ENCODE measurements at regions not wholly inside any gene's neighbourhood (a gene's known extent, or its start where the extent isn't known, plus 50 kb on each side); places are given as distances from the start of the nearest gene placed in this dataset.

- no peak for DNase-seq (ENCODE audit: low spot score)
Observed at GRCh38 chr5:145246379-145246778, 588.8 kb downstream of the PRELID2 start.

GRCh38 chr5:145245354-145245753 is 589.8 kb downstream of the PRELID2 start:
- DNase-seq (ENCODE audit: low spot score) = no peak

GRCh38 chr5:145244788-145245187 is 590.4 kb downstream of the PRELID2 start:
- DNase-seq (ENCODE audit: low spot score) = no peak

- DNase-seq (ENCODE audit: low spot score) = no peak
Observed at GRCh38 chr5:145244251-145244650, 590.9 kb downstream of the PRELID2 start.

DNA sequence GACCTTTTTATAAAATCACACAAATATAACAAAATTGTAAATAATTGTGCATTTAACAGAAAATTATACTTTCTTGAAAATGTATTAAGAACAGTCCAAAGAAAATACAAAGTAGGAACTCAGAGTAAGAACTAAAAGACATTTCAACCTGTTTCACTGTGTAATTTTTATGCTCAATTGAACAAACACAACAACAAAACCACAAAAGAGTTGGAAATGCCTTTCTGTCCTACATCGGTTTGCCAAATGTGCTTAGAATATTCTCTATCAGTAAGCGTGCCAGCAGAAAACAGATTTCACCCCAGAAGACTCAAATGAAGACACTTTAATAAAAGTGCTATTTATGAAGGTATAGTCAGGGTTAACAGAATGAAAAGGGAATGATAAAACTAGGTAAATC is 592.1 kb downstream of the PRELID2 start:
- DNase-seq (ENCODE audit: low spot score) = no peak

- no peak for DNase-seq (ENCODE audit: low spot score)
Observed at GRCh38 chr5:145242551-145242950, 592.6 kb downstream of the PRELID2 start.

GRCh38 chr5:145237843-145238242 is 597.3 kb downstream of the PRELID2 start:
- DNase-seq (ENCODE audit: low spot score) = no peak

DNA sequence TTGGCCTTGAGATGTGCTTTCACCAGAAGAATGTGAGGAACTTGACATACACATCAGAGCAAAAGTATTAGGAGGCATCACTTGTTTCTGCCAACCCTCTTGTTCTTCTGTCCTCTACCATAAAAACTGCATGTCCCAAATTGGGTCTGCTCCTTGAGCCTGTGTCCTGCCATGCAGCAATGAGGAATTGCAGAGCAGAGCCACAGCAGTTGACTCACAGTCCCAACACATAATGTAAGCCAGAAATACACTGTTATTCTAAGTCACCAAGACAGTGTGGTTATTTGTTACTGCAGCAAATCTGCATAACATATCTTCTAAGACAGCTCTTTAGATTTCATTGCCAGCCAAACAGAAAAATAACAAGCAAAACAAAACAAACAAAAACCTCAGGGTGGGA is 598.2 kb downstream of the PRELID2 start:
- DNase-seq (ENCODE audit: low spot score) = no peak

DNA sequence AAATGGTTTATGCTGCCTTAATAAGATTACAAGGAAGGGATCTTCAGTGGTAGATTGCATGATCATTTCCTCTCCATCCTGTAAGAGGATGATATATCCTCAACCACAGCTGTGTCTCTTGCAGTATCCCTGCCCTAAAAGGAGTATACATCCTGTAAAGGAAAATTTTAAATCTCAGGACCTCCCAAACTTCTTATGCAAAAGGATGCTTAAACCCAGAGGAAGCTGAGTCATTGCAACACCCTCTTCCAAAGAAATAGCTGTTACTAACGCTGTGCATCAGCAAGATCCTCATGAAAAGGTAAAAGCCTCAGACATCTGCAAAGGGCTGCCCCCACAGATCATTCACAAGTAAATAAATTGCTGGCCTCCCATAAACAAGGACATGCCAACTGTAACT is 599.0 kb downstream of the PRELID2 start:
- no peak for DNase-seq (ENCODE audit: low spot score)

- DNase-seq (ENCODE audit: low spot score) = no peak
Observed at GRCh38 chr5:145233461-145233860, 601.7 kb downstream of the PRELID2 start.

- no peak for DNase-seq (ENCODE audit: low spot score)
Observed at GRCh38 chr5:145230781-145231180, 604.4 kb downstream of the PRELID2 start.

DNA sequence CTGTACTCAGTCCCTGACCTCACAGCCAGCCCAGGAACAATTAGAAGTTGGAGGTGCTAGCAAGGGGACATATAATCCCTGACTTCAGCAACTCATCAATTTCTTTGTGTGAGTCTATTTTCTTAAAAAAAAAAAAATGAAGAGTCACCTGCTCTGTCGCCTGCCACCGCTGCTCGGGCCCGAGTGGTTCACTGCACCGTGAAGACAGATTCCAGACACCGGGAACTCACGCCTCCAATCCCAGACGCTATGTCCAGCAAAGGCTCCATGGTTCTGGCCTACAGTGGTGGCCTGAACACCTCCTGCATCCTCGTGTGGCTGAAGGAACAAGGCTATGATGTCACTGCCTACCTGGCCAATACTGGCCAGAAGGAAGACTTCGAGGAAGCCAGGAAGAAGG is 606.6 kb downstream of the PRELID2 start:
- no peak for DNase-seq (ENCODE audit: low spot score)

GRCh38 chr5:145227881-145228280 is 607.3 kb downstream of the PRELID2 start:
- DNase-seq (ENCODE audit: low spot score) = no peak

- DNase-seq (ENCODE audit: low spot score) = no peak
Observed at GRCh38 chr5:145226726-145227125, 608.4 kb downstream of the PRELID2 start.

DNA sequence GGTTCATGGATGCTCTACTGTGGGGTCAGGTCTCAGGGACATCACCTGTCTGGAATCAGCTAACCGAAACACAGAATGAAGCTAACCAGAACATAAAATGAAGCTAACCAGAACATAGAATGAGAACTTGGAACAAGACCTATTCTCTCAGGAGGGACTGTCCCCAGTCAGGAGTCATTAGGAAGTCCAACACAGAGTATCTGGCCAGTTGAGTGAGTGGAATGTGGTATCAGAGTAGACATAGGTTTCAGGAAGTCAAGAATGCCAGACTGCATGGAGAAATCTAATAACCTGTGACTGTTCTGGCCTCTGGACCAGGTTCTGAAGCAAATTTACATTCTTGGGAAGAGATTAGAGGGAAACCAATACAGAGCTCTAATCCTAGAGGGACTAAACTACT is 609.6 kb downstream of the PRELID2 start:
- DNase-seq (ENCODE audit: low spot score) = no peak

DNA sequence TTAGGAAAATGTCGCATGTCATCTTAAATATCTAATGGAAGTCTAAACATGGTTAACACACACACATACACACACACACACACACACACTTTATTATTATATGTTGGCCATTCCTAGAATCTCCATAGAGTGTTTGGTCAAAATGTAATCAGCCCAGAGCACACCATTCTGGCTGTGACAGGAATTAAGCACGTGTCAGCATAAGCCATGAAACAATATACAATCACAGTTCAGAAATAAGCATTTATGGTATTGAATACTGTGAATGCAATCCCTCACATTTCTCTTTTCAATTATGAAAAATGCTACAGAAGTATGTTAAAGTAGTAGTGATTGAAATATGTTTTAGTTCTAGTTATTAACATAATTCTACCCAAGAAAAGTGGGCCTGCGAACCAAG is 611.6 kb downstream of the PRELID2 start:
- DNase-seq (ENCODE audit: low spot score) = no peak

DNA sequence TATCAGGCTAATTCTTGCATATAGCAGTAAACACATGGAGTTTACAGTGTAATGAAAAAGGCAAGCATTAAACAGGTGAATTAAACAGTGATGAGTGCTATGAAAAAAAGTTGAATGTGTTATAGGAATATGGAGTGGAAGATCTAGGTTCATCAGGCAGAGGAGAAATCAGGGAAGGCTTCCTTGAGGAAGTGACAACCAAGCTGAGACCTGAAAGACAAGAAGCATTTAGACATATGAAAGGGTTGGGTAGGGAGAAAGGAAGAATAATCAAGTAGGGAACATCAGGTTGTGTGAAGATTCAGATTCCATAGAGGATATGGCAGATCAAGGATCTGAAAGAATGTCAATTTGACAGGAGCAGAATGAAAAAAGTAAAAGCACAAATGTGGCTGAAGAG is 612.5 kb downstream of the PRELID2 start:
- no peak for DNase-seq (ENCODE audit: low spot score)

DNA sequence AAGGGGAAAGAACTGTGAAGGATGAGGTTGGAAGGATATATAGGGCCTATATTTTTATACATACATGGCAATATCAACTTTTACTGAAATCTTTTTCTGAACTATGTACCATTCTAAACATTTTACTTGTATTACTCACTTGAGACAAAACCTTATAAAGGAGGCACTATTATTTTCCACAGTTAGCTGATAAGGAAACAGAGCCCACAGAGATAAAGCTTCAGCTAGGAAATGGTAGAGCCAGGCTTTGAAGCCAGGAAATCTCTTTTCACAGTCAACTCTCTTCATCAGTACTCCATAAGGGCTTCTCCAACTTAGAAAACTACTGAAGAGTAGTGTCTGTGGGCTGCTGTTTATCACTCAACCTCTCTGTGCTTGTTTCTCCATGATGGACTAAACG is 613.7 kb downstream of the PRELID2 start:
- DNase-seq (ENCODE audit: low spot score) = no peak

DNA sequence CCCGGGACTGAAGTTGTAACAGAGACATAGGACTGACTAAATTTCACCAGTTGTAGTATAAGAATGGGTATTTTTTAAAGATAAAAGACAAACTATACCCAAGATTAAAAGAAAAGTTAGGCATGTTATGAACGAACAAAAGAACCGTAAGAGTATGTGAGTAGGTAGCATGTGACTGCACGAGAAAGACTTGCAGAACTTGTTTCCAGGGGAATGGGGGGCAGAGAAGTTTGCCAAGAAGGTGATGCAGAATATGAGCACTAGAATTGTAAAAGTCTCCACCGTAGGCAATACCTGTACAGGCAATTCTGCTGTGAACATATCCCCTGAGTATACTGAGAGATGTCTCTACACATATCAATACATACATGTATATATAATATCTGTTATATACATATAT is 614.7 kb downstream of the PRELID2 start:
- no peak for DNase-seq (ENCODE audit: low spot score)

DNA sequence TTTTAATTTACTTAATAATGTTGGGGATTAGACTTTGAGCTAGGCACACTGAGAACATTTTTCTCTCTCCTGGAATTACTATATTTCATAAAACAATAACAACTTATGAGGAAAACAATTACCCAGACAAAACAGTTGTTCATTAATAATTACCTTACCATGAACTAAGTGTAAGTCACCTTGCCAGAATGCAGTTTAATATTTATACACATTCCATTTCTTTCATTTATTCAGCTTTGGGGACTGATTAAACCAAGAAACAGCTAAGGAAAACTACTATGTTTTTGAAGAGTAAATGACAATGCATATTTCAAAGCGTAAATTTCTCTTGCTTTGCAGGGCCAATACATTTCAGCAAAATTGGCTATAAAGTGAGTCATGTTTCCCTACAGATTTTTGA is 616.2 kb downstream of the PRELID2 start:
- DNase-seq (ENCODE audit: low spot score) = no peak

- no peak for DNase-seq (ENCODE audit: low spot score)
Observed at GRCh38 chr5:145218019-145218418, 617.1 kb downstream of the PRELID2 start.

DNA sequence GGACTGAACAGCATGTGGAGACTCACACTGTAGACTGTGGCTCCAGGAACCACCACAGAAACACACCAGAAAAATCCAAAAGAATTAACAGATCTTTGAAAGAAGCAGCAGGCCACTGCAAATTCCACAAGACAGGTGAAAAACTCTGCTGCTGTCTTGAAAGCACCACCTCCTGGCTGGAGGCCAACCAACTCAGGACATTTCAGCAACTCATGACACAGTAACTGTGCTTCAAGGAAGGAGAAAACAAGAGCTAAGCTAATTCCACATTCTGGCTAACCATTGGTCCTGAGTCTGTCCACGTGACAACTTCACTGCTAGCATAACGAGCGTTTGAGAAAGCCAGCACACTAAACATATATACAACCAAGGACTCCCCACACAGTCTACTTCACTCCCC is 625.1 kb downstream of the PRELID2 start:
- no peak for DNase-seq (ENCODE audit: low spot score)

- no peak for DNase-seq (ENCODE audit: low spot score)
Observed at GRCh38 chr5:145205546-145205945, 629.6 kb downstream of the PRELID2 start.

GRCh38 chr5:145204743-145205142 is 630.4 kb downstream of the PRELID2 start:
- no peak for DNase-seq (ENCODE audit: low spot score)

GRCh38 chr5:145203193-145203592 is 631.9 kb downstream of the PRELID2 start:
- no peak for DNase-seq (ENCODE audit: low spot score)

Measured in left forelimb (tissue), 1 donor.